PFSK-1 (cell line): ENCODE measurements at regions not wholly inside any gene's neighbourhood (a gene's known extent, or its start where the extent isn't known, plus 50 kb on each side); places are given as distances from the start of the nearest gene placed in this dataset.

Experiments used
- FOXP2 ChIP-seq: optimal IDR thresholded peaks from 2 replicates; pipeline ENCODE3; 2011; ENCODE audit warnings: borderline replicate concordance, control low read depth, inconsistent platforms; ENCODE audit not compliant: insufficient read depth; ENCODE audit errors: extremely low read length, extremely low read depth
- POLR2AphosphoS5 ChIP-seq: IDR thresholded peaks from 2 replicates; pipeline ENCODE4 v1.6.1; 2012; ENCODE audit warnings: low read depth, mild to moderate bottlenecking, control low read depth, low read length, moderate library complexity
- REST ChIP-seq, 2 experiments: IDR thresholded peaks; 2 replicates each; pipeline versions ENCODE4 v1.6.1 to v1.8.0; 2011 to 2012; ENCODE audit warnings: low read depth in 2 of 2, low read length in 2 of 2, control low read depth in 1 of 2, inconsistent platforms in 1 of 2, mild to moderate bottlenecking in 1 of 2, moderate library complexity in 1 of 2; ENCODE audit not compliant: insufficient read depth in 1 of 2
- SIN3A ChIP-seq: IDR thresholded peaks from 2 replicates; pipeline ENCODE4 v1.6.1; 2012; ENCODE audit warnings: mild to moderate bottlenecking, low read length, moderate library complexity, borderline replicate concordance; ENCODE audit not compliant: insufficient read depth
- TAF1 ChIP-seq: IDR thresholded peaks from 2 replicates; pipeline ENCODE4 v1.6.1; 2012; ENCODE audit warnings: low read length, control low read depth, borderline replicate concordance; ENCODE audit not compliant: insufficient read depth

- no peak for TF ChIP-seq POLR2AphosphoS5
These were observed 660.2 kb upstream of the API5 start for GRCh38 chr11:42651621-42652020.

- TF ChIP-seq FOXP2 (no peak), POLR2AphosphoS5 (no peak), TAF1 (no peak), SIN3A (no peak), REST (IDR thresholded peaks at IDR 0.05; ENCODE audit: insufficient read depth in 1 of 2, low read depth in 2 of 2, low read length in 2 of 2) (no peak)
These were observed 654.6 kb upstream of the API5 start for GRCh38 chr11:42657169-42657568.

DNA sequence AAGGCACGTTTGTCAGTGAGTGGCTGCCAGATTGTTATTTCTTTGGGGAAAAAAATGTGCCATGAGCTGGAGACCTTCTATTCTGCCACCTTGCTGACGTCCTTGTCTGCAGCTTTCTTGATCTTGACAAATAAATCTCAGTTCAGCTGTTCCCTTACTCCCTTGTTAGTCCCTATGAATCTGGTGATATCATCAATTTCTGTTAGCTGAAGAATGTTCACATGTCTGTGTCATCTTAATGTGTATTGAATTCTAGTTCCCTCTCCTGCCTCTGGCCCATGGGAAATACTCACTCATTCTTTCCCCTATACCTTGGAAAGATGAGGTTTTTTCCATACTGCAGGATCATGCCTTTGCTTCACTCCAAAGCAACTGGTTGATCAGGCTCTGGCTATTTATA lies 649.9 kb upstream of the API5 start:
- TF ChIP-seq REST (IDR thresholded peaks at IDR 0.05; ENCODE audit: insufficient read depth in 1 of 2, low read depth in 2 of 2, low read length in 2 of 2) (no peak), TAF1 (no peak), POLR2AphosphoS5 (no peak), FOXP2 (no peak), SIN3A (no peak)

DNA sequence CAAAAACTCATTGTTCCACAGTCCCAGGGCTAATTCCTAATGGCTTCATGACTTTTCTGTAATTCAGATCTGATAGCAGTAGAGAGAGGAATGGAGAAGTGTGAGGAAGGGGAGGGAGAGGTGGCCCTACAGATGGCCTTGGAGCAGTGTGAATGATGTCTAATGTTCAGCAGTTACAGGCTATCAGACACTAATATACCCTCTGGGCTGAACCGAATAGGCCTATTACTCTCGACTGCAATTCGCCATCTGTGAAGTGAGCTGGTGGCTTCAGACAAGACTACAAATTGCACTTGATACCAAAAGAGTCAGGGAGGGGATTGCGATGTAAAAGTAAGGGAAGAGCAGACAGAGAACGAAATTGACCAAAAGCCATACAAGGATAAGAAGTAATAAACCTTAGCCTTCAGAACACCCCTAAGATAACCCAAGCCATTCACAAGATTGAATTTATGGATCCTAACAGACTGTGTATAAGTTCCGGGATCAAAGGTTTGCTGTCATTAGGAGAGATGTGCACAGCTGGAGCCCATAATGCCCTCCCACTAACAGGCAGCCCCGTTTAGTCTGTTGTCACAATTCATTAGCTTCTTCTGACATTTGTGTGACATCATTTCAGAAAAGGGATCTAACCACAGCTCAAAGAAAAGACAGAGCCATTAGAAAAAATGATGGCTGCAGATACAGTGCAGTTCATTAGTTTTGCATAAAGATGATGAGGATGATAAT lies 642.4 kb upstream of the API5 start:
- TF ChIP-seq TAF1 = no peak
- no peak for TF ChIP-seq REST (IDR thresholded peaks at IDR 0.05; ENCODE audit: insufficient read depth in 1 of 2, low read depth in 2 of 2, low read length in 2 of 2)
- TF ChIP-seq FOXP2 = no peak
- TF ChIP-seq POLR2AphosphoS5 = no peak
- no peak for TF ChIP-seq SIN3A

DNA sequence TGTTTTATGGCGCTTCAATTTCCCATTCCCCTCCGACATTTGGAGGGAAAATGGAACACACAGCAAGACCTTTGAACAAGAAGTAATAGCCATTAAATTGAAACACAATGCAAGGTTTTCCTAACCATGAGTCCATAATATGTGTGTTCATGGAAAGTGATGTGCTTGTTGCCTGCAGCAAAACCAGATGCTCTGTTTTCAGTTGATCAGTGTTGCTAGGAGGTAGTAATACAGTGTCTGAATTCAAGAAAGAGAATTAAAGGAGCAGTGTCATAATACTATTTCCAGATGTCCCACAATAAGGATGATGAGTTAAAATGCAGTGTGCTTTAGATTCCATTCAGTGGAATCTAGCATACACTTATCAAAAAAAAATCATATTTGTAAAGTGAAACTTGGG lies 637.4 kb upstream of the API5 start:
- TF ChIP-seq SIN3A = no peak
- no peak for TF ChIP-seq TAF1
- no peak for TF ChIP-seq POLR2AphosphoS5
- no peak for TF ChIP-seq FOXP2
- no peak for TF ChIP-seq REST (IDR thresholded peaks at IDR 0.05; ENCODE audit: insufficient read depth in 1 of 2, low read depth in 2 of 2, low read length in 2 of 2)
